DMS 273 treated with DMSO at 0.1 percent for 48 hours (cell line): ENCODE measurements at regions not wholly inside any gene's neighbourhood (a gene's known extent, or its start where the extent isn't known, plus 50 kb on each side); places are given as distances from the start of the nearest gene placed in this dataset.

ENCODE experiments used
- DNase-seq: peaks from one replicate; lab custom pipeline; 2025; lab: John Stamatoyannopoulos, UW

GRCh38 chr1:232381394-232382100, 248.4 kb downstream of the SIPA1L2 start:
- no peak for DNase-seq

GRCh38 chr1:232380596-232380995, 249.3 kb downstream of the SIPA1L2 start:
- no peak for DNase-seq

- no peak for DNase-seq
Measured at GRCh38 chr1:232380131-232380530, 249.8 kb downstream of the SIPA1L2 start.

GRCh38 chr1:232379063-232379434, 250.9 kb downstream of the SIPA1L2 start:
- DNase-seq, result no peak

GRCh38 chr1:232378266-232379062, 251.5 kb downstream of the SIPA1L2 start:
- no peak for DNase-seq

GRCh38 chr1:232377494-232377770, 252.5 kb downstream of the SIPA1L2 start:
- no peak for DNase-seq

GRCh38 chr1:232376632-232377493, 253.1 kb downstream of the SIPA1L2 start:
- DNase-seq, result no peak

GRCh38 chr1:232372841-232373440, 257.0 kb downstream of the SIPA1L2 start:
- no peak for DNase-seq

- DNase-seq, result no peak
Measured at GRCh38 chr1:232372431-232372830, 257.5 kb downstream of the SIPA1L2 start.

GRCh38 chr1:232369451-232370296, 260.3 kb downstream of the SIPA1L2 start:
- no peak for DNase-seq

GRCh38 chr1:232368821-232369321, 261.1 kb downstream of the SIPA1L2 start:
- no peak for DNase-seq

- DNase-seq, result no peak
Measured at GRCh38 chr1:232367293-232367692, 262.6 kb downstream of the SIPA1L2 start.

GRCh38 chr1:232364654-232365382, 265.1 kb downstream of the SIPA1L2 start:
- no peak for DNase-seq

- no peak for DNase-seq
Measured at GRCh38 chr1:232363008-232363407, 266.9 kb downstream of the SIPA1L2 start.

GRCh38 chr1:232357416-232357815, 272.5 kb downstream of the SIPA1L2 start:
- DNase-seq, result no peak

GRCh38 chr1:232355162-232356006, 274.5 kb downstream of the SIPA1L2 start:
- no peak for DNase-seq

GRCh38 chr1:232353001-232353400, 276.9 kb downstream of the SIPA1L2 start:
- no peak for DNase-seq

- no peak for DNase-seq
Measured at GRCh38 chr1:232352366-232352765, 277.6 kb downstream of the SIPA1L2 start.

GRCh38 chr1:232351335-232351734, 278.6 kb downstream of the SIPA1L2 start:
- DNase-seq, result no peak

- no peak for DNase-seq
Measured at GRCh38 chr1:232346844-232347243, 283.1 kb downstream of the SIPA1L2 start.
